GM23248 (cell line): ENCODE measurements at regions not wholly inside any gene's neighbourhood (a gene's known extent, or its start where the extent isn't known, plus 50 kb on each side); places are given as distances from the start of the nearest gene placed in this dataset.

Source experiments
- DNase-seq: peaks from one replicate; pipeline ENCODE4 v3.0.0-alpha.2; 2015
- H2AFZ ChIP-seq: fragments of 200-600 bp; sonication (generic); 2 replicates; pipeline ENCODE4 v1.6.1; 2016; ENCODE audit warnings: antibody characterized with exemption
- H3F3A ChIP-seq: fragments of 200-600 bp; sonication (generic); 2 replicates; pipeline ENCODE4 v1.6.1; 2016; ENCODE audit warnings: mild to moderate bottlenecking, antibody characterized with exemption, mixed run types; ENCODE audit not compliant: insufficient read depth
- H3K27ac ChIP-seq: fragments of 200-600 bp; sonication (generic); 2 replicates; pipeline ENCODE4 v1.5.1; 2016; ENCODE audit warnings: mild to moderate bottlenecking
- H3K27me3 ChIP-seq: fragments of 200-600 bp; sonication (generic); replicated peaks from 2 replicates; pipeline ENCODE4 v1.6.1; 2016; ENCODE audit warnings: mild to moderate bottlenecking; ENCODE audit not compliant: insufficient read depth
- H3K36me3 ChIP-seq: fragments of 200-600 bp; sonication (generic); 2 replicates; pipeline ENCODE4 v1.6.1; 2016; ENCODE audit warnings: low read depth, mild to moderate bottlenecking
- H3K4me1 ChIP-seq: fragments of 200-600 bp; sonication (generic); 2 replicates; pipeline ENCODE4 v1.6.1; 2016; ENCODE audit warnings: mild to moderate bottlenecking; ENCODE audit not compliant: insufficient read depth
- H3K4me2 ChIP-seq: fragments of 200-600 bp; sonication (generic); one replicate; pipeline ENCODE4 v1.6.1; 2016; ENCODE audit warnings: mild to moderate bottlenecking; ENCODE audit not compliant: unreplicated experiment
- H3K4me3 ChIP-seq: fragments of 200-600 bp; sonication (generic); 2 replicates; pipeline ENCODE4 v1.5.1; 2016; ENCODE audit warnings: mild to moderate bottlenecking
- H3K79me2 ChIP-seq: fragments of 200-600 bp; sonication (generic); 2 replicates; pipeline ENCODE4 v1.6.1; 2016; ENCODE audit warnings: mild to moderate bottlenecking; ENCODE audit not compliant: insufficient read depth
- H3K9ac ChIP-seq: fragments of 200-600 bp; sonication (generic); 2 replicates; pipeline ENCODE4 v1.6.1; 2016; ENCODE audit warnings: mild to moderate bottlenecking
- H3K9me2 ChIP-seq: fragments of 200-600 bp; sonication (generic); 2 replicates; pipeline ENCODE4 v1.6.1; 2016; ENCODE audit warnings: mixed run types, mild to moderate bottlenecking, moderate library complexity; ENCODE audit not compliant: insufficient read depth
- H3K9me3 ChIP-seq: fragments of 200-600 bp; sonication (generic); one replicate; pipeline ENCODE4 v1.6.1; 2017; ENCODE audit warnings: low read depth
- H4K20me1 ChIP-seq: fragments of 200-600 bp; sonication (generic); 2 replicates; pipeline ENCODE4 v1.6.0; 2016; ENCODE audit not compliant: insufficient read depth
- EZH2 ChIP-seq: fragments of 200-600 bp; sonication (generic); IDR thresholded peaks from 2 replicates; pipeline ENCODE4 v1.6.1; 2018; ENCODE audit warnings: antibody characterized with exemption, mild to moderate bottlenecking; ENCODE audit not compliant: insufficient read depth, poor library complexity, severe bottlenecking
- EZH2phosphoT487 ChIP-seq: fragments of 200-600 bp; sonication (generic); IDR thresholded peaks from 2 replicates; pipeline ENCODE4 v1.6.1; 2018; ENCODE audit warnings: antibody characterized with exemption, moderate library complexity, mild to moderate bottlenecking, low read depth; ENCODE audit not compliant: insufficient read depth
- WGBS, 2 experiments: methylation state at CpG; one replicate each; pipeline ENCODE4 v1.1.6; 2015 to 2017; ENCODE audit warnings: low lambda C conversion rate in 2 of 2, low coverage in 1 of 2; ENCODE audit errors: missing lambda C conversion rate in 2 of 2; 5-methylcytosine and 5-hydroxymethylcytosine counted together
- in situ Hi-C: fragments of 300-500 bp; cut with MboI; formaldehyde crosslinking; loops from 2 replicates; pipeline ENCODE4 v1.15.0; 2020

DNA sequence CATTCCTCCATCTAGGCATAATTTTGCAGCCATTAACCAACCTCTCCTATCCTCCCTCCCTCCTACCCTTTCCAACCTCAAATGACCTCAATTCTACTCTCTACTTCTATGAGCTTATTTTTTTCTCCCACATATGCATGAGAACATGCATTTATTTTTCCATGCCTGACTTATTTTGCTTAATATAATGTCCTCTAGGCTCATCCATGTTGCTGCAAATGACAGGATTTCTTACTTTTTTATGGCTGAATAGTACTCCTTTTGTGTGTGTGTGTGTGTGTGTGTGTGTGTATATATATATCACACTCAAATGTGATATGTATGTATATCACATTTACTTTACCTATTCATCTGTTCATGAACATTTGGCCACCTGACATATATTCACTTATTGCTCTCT, 339.4 kb downstream of the SIPA1L2 start:
- Histone ChIP-seq H3F3A (no peaks in the 10 kb centered on the region), H3K27ac (no peak overlapping the region), H3K9ac (no peak overlapping the region), H3K9me2 (no peaks in the 10 kb centered on the region), H3K36me3 (no peaks in the 10 kb centered on the region), H3K9me3 (no peaks in the 10 kb centered on the region), H3K4me3 (no peak overlapping the region), H3K79me2 (no peaks in the 10 kb centered on the region), H3K4me1 (no peaks in the 10 kb centered on the region), H2AFZ (no peak overlapping the region), H3K27me3 (no peaks in the 10 kb centered on the region; the same call in none of the 2 replicates), H4K20me1 (no peaks in the 10 kb centered on the region), H3K4me2 (no peak overlapping the region)
- in situ Hi-C loops = no loop called here
- no peak for DNase-seq
- no peak for TF ChIP-seq EZH2phosphoT487
- no peak for TF ChIP-seq EZH2

DNA sequence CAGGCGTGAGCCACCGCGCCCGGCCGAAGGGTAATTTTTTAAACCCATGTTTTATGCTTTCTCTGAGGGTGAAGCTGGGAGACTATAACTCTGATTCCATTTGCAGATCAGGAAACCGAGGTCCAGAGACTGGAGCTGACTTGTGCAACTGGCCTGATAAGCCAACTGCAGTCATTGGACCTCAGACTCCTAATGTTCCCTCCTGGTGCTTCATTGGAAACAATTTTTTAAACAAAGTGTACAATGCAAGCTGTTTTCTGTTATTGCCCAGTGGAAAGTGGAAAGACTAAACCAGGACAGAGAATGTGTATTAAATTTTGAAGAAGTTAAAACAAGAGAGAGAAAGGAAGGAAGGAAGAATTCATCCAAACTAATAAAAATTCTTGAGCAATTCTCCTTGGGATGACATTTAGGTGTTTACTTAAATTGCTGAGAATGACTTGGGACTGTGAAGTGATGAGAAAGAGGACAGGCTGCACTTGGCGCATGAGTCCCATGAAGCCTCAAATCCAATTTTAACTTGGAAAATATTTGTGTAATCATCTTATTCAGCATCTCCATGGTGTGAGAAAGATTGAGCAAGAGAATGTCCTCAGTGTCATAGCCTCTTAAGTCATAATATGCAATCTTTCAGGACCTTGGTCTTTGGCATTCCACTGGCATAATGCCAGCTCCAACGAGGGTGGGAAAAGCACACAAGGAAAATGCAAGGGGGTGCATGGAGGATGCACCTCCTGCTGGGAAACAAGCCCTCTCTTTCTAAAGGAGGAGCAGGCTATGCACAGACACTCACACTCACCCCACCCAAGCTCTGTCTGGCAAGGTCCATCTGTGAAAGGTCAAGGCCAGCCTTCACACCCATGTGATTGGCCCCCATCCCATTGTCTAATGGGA, 342.0 kb downstream of the SIPA1L2 start:
- Histone ChIP-seq H3K4me3 (no peak overlapping the region), H4K20me1 (no peaks in the 10 kb centered on the region), H3F3A (no peaks in the 10 kb centered on the region), H3K27ac (no peak overlapping the region), H3K27me3 (no peaks in the 10 kb centered on the region; the same call in none of the 2 replicates), H2AFZ (no peak overlapping the region), H3K9me3 (no peaks in the 10 kb centered on the region), H3K9me2 (no peaks in the 10 kb centered on the region), H3K79me2 (no peaks in the 10 kb centered on the region), H3K9ac (no peak overlapping the region), H3K36me3 (no peaks in the 10 kb centered on the region), H3K4me2 (no peak overlapping the region), H3K4me1 (no peaks in the 10 kb centered on the region)
- DNase-seq = peak; percentile 13
- 50 to 51% methylated on average over 8 of the region's 8 CpGs for WGBS, 2 experiments
- in situ Hi-C loops = no loop called here
- TF ChIP-seq EZH2 (no peak), EZH2phosphoT487 (no peak)

DNA sequence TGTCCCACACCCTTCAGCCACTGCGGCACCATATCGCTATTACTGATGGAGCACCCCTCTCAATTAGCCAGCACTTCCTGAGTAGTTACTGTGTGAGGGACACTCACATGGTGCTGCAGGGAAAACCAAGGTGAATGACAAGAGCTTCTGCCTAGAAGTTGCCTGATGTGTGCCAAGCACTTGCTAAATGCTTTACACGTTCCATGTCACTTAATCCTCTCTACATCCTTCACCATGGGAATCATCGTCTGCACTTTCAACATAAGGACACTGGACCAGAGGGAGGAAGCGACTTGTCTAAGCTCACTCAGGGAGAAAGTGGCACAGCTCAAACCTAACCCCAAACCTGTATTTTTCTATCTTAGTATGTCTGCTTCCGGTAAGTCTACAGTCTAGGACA, 344.8 kb downstream of the SIPA1L2 start:
- 78 to 82% methylated on average over 6 of the region's 6 CpGs for WGBS, 2 experiments
- H3K9me2 ChIP-seq = no peaks in the 10 kb centered on the region
- H3K36me3 ChIP-seq = no peaks in the 10 kb centered on the region
- no peak for DNase-seq
- no peak overlapping the region for H3K27ac ChIP-seq
- no peak overlapping the region for H3K9ac ChIP-seq
- in situ Hi-C loops = no loop called here
- H3K9me3 ChIP-seq = no peaks in the 10 kb centered on the region
- H3K27me3 ChIP-seq = no peaks in the 10 kb centered on the region; the same call in 1 of the 2 replicates
- no peak overlapping the region for H3K4me2 ChIP-seq
- no peaks in the 10 kb centered on the region for H3F3A ChIP-seq
- H3K4me3 ChIP-seq = no peak overlapping the region
- no peaks in the 10 kb centered on the region for H4K20me1 ChIP-seq
- no peaks in the 10 kb centered on the region for H3K4me1 ChIP-seq
- no peak overlapping the region for H2AFZ ChIP-seq
- H3K79me2 ChIP-seq = no peaks in the 10 kb centered on the region
- TF ChIP-seq EZH2 (no peak), EZH2phosphoT487 (no peak)

DNA sequence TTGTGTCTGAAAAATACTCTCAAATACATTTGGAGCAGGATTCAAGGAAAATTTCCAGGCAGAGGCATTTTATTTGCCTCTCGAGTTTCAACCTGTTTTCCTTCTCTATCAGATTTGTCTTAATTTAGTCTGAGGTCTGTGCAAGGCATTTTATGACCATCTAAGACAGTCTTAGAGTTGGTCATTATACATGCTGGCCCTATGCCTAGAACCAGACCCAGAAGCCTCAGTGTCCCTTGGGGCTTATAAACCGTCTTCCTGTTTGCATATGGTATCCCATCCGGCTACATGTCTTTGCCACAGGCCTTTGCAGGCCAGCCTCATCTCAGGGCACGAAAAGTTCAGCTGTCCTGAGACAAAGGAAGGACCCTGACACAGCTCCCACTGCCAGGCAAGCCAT, 346.1 kb downstream of the SIPA1L2 start:
- Histone ChIP-seq H3K9me3 (no peaks in the 10 kb centered on the region), H3K4me3 (no peak overlapping the region), H3K79me2 (no peaks in the 10 kb centered on the region), H3K27me3 (no peaks in the 10 kb centered on the region; the same call in 1 of the 2 replicates), H3K9me2 (no peaks in the 10 kb centered on the region), H4K20me1 (no peaks in the 10 kb centered on the region), H3F3A (no peaks in the 10 kb centered on the region), H3K4me2 (no peak overlapping the region), H2AFZ (no peak overlapping the region), H3K4me1 (no peaks in the 10 kb centered on the region), H3K36me3 (no peaks in the 10 kb centered on the region), H3K27ac (no peak overlapping the region), H3K9ac (no peak overlapping the region)
- in situ Hi-C loops = no loop called here
- DNase-seq = no peak
- WGBS, 2 experiments = 44 to 55% methylated on average over 4 of the region's 4 CpGs
- TF ChIP-seq EZH2 (no peak), EZH2phosphoT487 (no peak)
